ENCODE measurements at regions not wholly inside any gene's neighbourhood (a gene's known extent, or its start where the extent isn't known, plus 50 kb on each side); places are given as distances from the start of the nearest gene placed in this dataset.
"Not testable (repeated sequence)": the region's sequence is repeated elsewhere in the genome, so short reads cannot be mapped to it uniquely, and the experiment has no call there.

- BruUV-seq (replicated peaks), result not testable (repeated sequence)
Observed at GRCh38 chr15:32505633-32506032, 50.2 kb upstream of the GOLGA8O start.

More at GRCh38 chr15:32505633-32506032, 50.2 kb upstream of the GOLGA8O start:
- dilution Hi-C loops (cut with MboI; ENCODE audit: extremely low pct_ligation_motif_present, low sequenced_read_pairs); H4K20me1 ChIP-seq (replicated peaks; ENCODE audit: control insufficient read depth, extremely low read depth, insufficient read depth, low read length); H3K36me3 ChIP-seq (ENCODE audit: control insufficient read depth in 2 of 2, extremely low read depth in 1 of 2, insufficient read depth in 2 of 2, low read length in 2 of 2); H3K27me3 ChIP-seq (ENCODE audit: control insufficient read depth in 2 of 2, insufficient read depth in 2 of 2, low read length in 2 of 2); intact Hi-C loops (cut with micrococcal nuclease); CTCF ChIA-PET; POLR2A ChIA-PET; H2AFZ ChIP-seq (ENCODE audit: low read depth, low read length); H3K9ac ChIP-seq (replicated peaks; ENCODE audit: extremely low read depth, insufficient read depth, low read length); H3K9me3 ChIP-seq (replicated peaks; ENCODE audit: control insufficient read depth, insufficient read depth, low read length); H3K79me2 ChIP-seq (ENCODE audit: control insufficient read depth, insufficient read depth, low read length); FAIRE-seq; DNase-seq (ENCODE audit: low read depth, low spot score); H3K27ac ChIP-seq (ENCODE audit: insufficient read depth, low read depth, low read length); H3K4me2 ChIP-seq (ENCODE audit: insufficient read depth, low read length); H3K4me1 ChIP-seq (ENCODE audit: control insufficient read depth, extremely low read depth, insufficient read depth, low read length); H3K9me1 ChIP-seq (replicated peaks; ENCODE audit: control insufficient read depth, extremely low read depth, insufficient read depth, low read length); H3K4me3 ChIP-seq (replicated peaks in 1 of 3; ENCODE audit: insufficient read depth in 1 of 3, low read depth in 1 of 3, low read length in 3 of 3): not testable (repeated sequence)

Measured in endothelial cell of umbilical vein (primary cell).